HG03045 (cell line): ENCODE measurements at regions not wholly inside any gene's neighbourhood (a gene's known extent, or its start where the extent isn't known, plus 50 kb on each side); places are given as distances from the start of the nearest gene placed in this dataset.
"Not testable (repeated sequence)": the region's sequence is repeated elsewhere in the genome, so short reads cannot be mapped to it uniquely, and the experiment has no call there.

Experiments used
- ATAC-seq: cut with Tn5 transposase; IDR thresholded peaks from one replicate; pipeline ENCODE4 v1.9.1; 2021; ENCODE audit warnings: mild to moderate bottlenecking, moderate library complexity; ENCODE audit not compliant: unreplicated experiment

- no peak for ATAC-seq
Measured at GRCh38 chr1:184859381-184860105, 104.9 kb upstream of the EDEM3 start.

DNA sequence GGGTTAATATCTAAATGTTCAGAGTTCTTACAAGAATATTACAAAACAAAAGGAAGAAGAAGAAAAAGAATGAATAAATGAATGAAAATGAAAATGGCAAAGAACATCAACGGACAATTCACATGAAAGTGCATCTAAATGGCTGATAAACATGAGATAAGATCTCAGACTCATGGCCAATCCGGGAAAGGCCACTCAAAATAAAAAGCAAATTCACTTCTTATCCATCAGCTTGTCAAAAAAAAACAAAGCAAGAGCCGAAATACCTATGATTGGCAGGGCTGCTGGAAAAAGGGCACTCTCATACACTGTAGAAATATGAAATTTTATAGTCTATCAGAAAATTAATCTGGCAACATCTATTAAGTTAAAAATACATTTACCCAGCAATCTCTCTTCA is 103.6 kb upstream of the EDEM3 start:
- ATAC-seq = no peak

DNA sequence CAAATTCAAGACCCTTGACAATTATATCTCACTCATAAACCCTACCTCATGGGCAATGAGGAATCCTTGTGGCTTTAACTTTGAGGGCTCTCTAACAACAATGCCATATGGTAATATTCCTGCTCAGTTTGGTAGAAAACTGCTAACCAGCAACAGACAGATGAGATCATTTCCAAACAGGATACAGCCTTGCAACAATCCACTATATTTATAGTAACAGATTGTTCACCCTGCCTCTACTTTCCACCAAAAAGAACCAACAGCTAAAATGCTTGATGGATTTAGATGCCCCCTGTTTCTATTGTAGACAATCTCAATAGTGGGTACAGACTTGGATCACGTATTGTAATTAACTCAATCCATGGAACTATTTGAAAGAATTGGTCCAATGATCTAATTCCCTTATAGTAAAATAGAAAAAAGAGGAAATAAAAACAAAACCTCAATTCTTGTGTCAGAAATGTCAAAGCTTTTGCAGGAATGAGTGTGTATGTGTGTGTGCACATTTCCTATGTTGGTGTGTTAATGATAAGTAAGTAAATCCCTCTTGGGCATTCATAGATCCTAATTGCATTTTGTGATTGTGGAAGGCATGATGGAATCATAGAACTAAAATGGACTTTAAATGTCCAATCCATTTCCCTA is 100.0 kb upstream of the EDEM3 start:
- no peak for ATAC-seq

GRCh38 chr1:184854036-184854435 is 99.4 kb upstream of the EDEM3 start:
- no peak for ATAC-seq

- ATAC-seq = no peak
Measured at GRCh38 chr1:184851822-184852746, 97.4 kb upstream of the EDEM3 start.

GRCh38 chr1:184843732-184844495 is 89.3 kb upstream of the EDEM3 start:
- ATAC-seq = peak; percentile 100

- no peak for ATAC-seq
Measured at GRCh38 chr1:184840596-184840995, 85.9 kb upstream of the EDEM3 start.

- no peak for ATAC-seq
Measured at GRCh38 chr1:184838504-184838951, 83.9 kb upstream of the EDEM3 start.

GRCh38 chr1:184836934-184837895 is 82.6 kb upstream of the EDEM3 start:
- ATAC-seq = no peak

DNA sequence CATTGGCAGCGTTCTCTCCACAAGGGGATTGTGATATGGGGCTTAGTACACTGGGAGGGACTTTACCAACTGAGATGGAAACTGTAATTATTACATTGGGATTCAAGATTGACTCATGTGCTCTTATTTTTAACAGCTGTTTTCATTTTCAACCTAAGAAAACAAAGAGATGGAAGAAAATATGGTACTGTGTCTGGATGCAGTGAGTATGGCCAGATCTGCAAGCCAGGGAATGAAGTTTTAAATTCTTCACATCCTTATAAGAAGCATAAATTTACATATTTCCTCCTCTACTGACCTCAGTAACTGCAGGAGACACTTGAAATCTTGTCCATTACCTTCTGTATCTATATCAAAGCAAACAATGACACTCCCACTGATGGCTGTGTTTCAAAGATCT is 81.5 kb upstream of the EDEM3 start:
- no peak for ATAC-seq

- ATAC-seq = not testable (repeated sequence)
Measured at GRCh38 chr1:184833994-184834393, 79.3 kb upstream of the EDEM3 start.

GRCh38 chr1:184832517-184832916 is 77.9 kb upstream of the EDEM3 start:
- ATAC-seq = no peak

DNA sequence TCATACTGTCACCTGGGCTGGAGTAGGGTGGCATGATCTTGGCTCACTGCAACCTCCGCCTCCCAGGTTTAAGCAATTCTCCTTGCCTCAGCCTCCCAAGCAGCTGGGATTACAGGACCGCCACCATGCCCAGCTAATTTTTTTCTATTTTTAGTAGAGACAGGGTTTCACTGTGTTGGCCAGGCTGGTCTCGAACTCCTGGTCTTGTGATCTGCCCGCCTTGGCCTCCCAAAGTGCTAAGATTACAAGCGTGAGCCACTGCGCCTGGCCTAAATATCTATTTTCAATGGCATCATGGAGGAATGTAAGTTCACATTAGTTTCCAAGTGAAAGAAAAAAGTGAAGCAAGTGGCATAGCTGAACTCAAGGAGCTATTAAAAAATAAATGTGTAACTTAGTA is 74.8 kb upstream of the EDEM3 start:
- not testable (repeated sequence) for ATAC-seq

GRCh38 chr1:184828369-184828717 is 73.7 kb upstream of the EDEM3 start:
- no peak for ATAC-seq

- no peak for ATAC-seq
Measured at GRCh38 chr1:184827600-184828368, 73.1 kb upstream of the EDEM3 start.

DNA sequence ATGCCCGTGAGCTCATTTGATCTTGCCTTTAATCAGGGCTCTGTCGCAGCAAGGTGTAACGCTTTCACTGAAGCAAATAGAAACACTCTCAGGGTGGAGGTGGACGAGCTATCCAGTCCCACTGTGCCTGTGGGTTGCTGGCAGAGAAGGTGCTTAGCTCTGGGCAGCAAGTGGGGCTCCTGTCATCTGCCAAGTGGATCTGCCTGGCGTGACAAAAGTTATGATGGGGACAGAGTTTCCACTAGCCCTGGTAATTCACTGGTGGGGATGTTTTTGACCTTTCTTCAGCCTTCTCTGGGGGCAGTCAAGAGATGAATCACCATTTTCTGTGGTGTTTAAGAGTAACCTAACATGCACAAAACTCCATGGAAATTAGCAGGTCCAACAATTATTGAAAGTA is 71.3 kb upstream of the EDEM3 start:
- ATAC-seq = no peak

DNA sequence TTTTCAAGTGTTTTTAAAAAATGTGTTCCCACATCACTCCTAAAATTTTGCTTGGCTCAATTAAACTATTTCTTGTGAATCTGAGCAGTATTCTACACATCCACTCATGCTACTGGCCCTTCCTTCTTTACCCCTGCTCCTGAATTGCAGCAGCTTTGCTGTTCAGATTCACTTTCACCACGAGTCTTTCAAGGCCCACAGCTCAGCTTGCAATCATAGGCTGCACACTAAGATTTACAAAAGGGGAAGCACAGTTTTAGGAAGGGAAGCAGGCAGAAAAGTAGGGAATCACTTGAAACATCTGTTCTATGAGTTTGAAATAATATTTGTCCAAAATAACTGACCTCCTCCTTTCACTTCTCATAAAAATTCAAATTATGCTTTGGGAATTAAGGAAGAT is 70.9 kb upstream of the EDEM3 start:
- ATAC-seq = no peak

DNA sequence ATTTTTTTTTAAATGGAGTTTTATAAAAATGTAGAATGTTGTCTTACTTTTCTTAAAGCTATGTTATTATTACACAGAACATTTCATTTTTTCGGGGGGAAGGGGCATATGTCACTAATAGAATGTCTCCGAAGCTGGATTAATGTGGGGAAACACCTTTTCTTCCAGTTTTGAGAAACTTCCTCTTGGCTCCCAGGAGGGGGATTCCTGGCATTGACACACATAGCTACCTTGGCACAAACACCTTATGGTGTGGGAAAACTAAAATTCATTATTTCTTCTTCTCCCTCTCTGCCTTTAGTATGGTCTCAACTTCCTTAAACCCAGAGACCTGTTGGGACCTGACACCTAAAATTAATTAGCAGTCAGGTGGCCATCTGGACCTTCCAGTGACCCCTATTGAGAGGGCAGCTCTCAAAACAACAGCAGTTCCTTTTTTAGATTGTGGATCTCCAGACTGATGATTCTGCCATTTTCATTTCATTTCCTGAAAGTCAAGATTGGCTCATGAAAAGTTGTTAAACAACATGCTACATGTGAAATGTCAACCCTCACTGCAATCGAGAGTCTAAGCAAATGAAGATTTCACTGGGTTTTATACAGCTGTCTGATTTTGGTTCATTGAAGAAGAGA is 70.1 kb upstream of the EDEM3 start:
- no peak for ATAC-seq

DNA sequence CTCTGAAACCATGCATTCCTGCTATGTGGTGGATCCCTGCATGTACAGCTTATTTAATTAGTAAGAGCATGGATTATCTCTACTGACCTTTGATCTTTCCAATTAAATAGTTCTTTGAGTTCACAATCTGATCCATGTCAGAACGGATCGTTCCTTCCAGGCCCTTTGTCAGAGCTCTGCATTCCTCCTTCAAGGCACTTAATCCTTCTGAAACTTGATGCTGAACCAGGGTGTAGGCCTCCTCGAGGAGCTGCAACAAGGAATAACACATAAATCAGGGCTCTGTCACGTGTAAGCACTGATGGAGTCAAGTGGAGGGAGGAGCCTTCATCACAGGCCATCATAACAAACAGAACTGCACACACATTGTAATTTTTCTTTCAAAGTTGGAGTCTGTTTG is 68.4 kb upstream of the EDEM3 start:
- ATAC-seq = no peak
